ENCODE measurements at regions not wholly inside any gene's neighbourhood (a gene's known extent, or its start where the extent isn't known, plus 50 kb on each side); places are given as distances from the start of the nearest gene placed in this dataset.
"Not testable (repeated sequence)": the region's sequence is repeated elsewhere in the genome, so short reads cannot be mapped to it uniquely, and the experiment has no call there.

DNA sequence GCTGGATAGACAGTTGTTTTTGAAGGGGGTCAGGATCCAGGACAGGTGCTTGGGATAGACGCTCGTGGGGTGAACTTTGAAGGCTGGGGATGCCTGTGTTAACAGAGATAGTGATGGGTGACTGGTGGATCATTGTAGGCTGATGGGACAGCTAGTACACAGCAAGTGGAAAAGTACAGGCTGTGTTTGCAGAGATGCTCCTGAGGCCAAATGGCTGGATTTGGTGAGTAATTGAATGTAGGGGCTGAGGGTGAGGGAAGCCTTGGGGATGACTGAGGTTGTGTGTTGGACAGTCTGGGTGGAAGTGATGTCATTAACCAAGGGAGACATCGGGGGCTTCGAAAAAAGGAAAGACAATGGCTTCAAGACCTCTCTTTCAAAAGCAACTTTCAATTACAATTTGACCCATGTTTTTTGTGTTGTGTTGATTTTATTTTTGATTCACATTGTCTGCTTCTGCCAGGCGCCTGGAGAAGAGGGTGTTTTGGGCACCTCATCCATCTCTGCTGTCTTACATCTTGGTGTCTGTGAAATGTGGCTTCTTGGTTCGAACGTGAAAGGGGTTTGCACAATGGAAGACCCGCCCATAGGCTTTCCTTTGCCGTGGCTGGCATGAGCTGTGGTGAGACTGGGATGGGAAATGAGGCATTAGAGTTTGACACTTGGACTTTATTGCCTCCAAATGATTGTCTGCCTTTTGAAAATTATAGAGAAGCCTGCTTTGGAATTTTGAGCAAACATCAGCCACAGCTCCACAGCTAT is 147.5 kb downstream of the FOXD2 start:
- intact Hi-C loops (cut with DNase I) = no loop called here
- DNase-seq = peak in 5 of 42 donors; percentile 6 to 31 (median 11)

DNA sequence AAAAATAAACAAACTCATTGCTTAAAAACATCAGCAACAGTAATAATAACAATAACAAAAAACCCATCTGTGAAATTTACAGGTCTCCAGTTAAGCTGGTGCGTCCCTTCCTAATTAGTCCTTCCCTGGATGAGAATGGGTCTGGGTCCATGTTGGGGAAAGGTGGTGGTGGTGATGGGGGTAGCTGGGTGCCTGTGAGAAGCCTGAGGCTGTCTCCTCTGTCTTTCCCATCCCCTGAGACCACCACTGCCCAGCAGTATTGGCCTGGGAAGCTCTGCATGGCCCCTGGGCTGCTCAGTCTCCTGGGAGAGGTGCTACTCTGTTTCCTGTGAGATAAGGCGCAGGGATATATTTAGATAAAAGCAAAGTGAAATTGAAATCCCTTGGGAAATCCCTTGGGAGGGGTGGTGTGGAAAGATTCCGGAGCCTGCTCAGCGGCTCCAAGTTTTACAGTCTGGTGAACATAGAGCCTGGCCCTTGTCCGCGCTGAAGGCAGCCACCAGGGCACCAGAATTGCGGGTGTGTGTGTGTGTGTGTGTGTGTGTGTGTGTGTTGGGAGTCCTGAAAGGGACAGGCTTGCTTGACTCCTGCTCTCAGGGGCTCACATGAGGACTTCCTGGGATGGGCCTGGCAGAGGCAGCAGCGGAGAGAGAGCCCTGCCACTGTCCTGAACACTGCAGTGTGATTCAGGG is 150.2 kb downstream of the FOXD2 start:
- intact Hi-C loops (cut with DNase I) = no loop called here
- peak in 5 of 42 donors; percentile 11 to 37 (median 28) for DNase-seq

DNA sequence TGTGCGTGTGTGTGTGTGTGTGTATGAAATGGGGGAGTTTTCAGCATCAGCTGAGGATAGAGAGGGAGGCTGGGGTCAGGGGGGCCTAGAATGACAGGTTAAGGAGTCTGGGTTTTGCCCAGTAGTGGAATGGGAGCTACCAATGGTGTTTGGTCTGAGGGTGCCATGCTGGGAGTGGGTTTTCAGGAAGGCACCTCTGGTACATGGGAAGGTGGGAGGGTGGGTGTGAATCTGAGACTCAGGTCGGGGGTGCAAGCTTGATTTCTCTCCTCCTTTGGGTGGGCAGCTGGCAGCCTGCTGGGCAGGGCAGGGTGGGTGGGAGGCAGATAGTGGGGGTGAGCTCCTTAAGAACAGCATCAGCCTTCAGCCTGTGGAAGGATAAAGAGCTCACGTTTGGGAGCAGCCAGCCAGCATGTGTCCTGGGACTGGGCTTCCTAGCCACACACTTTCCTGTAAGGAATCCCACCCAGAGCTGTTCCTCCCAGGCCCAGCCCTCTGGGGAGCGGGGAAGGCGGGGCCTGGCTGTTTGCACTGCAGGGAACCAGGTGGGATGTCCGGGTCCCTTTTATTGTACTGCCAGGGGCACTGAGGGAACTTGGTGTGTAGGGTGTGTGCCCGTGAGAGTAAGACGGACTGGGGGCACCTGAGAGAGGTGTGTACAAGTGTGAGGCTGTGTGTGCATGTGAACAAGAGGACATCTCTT is 152.8 kb downstream of the FOXD2 start:
- DNase-seq = peak in 5 of 42 donors; percentile 6 to 34 (median 19)
- intact Hi-C loops (cut with DNase I) = no loop called here

DNA sequence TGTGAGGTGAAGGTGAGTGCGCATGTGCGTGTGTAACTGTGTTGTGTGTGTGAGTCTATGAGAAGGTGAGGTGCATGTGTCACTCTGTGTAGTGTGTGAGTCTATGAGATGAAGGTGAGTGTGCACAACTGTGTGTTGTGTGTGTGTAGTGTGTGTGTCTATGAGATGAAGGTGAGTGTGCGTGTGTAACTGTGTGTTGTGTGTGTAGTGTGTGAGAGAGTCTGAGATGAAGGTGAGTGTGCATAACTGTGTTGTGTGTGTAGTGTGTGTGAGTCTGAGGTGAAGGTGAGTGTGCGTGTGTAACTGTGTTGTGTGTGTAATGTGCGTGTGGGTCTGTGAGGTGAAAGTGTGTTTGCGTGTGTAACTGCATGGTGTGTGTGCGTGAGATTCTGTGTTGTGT is 154.0 kb downstream of the FOXD2 start:
- intact Hi-C loops (cut with DNase I) = no loop called here

DNA sequence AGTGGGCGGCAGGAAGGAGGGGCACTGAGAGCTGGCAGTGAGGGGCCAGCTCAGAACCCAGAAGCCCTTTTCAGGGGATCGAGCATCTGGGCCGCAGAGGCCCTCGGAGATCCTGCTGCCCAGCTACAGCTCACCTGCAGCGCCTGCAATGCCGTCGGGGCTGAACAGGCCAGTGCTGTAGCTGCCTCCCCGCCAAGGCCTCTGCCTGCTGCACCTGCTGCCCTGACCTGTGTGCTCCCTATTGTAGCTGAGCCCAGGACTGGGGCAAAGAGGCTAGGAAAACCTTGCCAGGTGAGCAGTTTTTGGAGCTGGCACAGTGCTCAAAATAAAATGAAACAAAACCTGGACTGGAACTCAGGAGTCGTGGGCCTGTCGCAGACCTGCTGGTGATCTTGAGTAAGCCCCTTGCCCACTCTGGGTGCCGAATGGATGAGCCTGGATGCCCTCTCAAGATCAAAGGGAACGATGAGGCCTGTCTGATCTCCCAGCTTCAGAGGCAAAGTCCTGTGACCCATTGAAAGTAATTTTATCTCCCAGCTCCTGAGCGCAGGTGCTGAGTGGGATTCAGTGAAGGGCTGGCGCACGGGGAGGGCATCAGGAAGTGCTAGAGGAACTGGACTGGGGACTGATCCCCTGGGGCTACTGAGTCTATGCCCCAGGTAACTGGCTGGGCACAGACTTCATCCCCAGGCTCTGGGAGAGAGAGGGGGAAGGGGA is 154.6 kb downstream of the FOXD2 start:
- peak in 5 of 42 donors; percentile 11 to 39 (median 25) for DNase-seq
- intact Hi-C loops (cut with DNase I) = no loop called here

More for the DNA sequence above, 154.0 kb downstream of the FOXD2 start:
- DNase-seq = peak in 1 of 42 donors; percentile 6

DNA sequence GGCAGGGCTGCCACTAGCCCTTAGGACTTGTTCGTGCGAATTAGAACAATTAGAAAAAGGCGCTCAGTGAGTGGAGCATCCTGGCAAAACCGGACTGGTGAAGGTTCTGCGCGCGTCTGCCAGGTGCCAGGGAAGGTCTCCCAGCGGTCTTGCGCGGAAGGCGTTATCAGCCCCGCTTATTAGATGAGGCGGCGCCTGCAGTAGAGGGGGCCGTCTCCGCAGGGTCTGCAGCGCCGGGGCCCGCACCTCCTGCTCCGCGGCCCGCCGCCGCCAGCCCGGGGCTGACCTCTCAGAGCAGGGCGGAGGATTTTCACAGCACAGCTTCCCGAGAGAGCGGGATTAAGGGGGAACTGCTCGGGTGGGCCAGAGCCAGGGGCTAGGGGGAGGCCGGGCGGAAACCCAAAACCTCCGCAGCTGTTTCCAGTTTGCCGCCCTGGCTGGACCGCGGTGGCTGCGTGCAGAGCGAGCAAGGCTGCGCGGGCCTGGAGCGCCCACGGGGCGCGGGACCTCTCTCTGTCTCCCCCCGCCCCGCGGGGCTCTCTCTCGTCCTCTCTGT is 155.2 kb downstream of the FOXD2 start:
- peak in 5 of 42 donors; percentile 13 to 39 (median 31) for DNase-seq
- intact Hi-C loops (cut with DNase I) = no loop called here

DNA sequence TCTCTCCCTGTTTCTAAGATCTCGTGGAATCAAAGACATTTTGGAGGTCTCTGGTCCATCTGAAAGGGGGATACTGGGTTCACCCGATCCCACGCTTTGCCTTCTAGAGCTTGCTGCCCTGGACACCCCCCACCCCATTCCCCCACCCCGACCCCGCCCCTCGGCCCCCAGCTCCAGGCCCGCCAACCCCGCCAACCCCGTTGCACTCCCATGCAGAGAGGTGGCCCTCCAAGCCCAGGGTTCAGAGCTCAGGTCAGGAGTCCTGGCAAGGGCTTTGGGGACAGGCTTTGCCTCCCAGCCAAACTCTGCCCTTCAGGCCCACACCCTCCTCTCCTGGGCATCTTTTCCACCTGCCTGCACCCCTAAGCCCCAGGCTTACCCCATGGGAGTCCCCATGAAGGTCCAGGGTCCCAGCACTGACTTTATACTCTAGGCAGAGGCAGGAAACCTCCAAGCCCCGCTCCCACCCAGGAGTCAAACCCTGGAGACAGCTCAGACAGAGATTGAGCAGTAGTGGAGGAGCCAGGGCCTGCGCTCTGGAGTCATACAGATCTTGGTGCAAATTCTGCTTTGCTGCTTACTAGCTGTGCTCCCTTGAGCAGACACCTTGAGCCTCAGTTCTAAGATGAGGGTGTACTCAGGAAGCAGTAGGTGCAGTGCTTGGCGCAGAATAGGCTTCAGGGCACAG is 155.9 kb downstream of the FOXD2 start:
- intact Hi-C loops (cut with DNase I) = no loop called here
- peak in 3 of 42 donors; percentile 13 to 25 (median 23) for DNase-seq

DNA sequence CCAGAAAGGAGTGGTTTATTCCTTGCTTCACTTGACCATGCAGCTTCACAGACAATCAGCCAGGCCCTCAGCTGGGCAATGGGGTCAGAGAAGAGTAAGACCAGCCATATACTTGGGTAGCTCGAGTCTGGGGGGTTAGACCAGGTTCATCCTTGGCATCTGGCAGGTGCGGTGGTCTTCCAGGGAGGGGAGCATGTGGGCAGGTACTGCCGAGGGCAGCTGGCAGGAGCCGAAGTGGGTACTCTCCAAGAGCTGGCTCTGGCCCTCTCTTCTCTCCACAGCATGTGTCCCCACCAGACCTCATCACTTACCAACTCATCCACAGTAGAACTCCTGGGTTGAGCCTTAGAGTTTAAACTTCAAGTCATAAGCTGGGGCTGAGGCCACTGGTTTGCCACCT is 156.8 kb downstream of the FOXD2 start:
- intact Hi-C loops (cut with DNase I) = no loop called here
- peak in 3 of 42 donors; percentile 12 to 18 (median 17) for DNase-seq

DNA sequence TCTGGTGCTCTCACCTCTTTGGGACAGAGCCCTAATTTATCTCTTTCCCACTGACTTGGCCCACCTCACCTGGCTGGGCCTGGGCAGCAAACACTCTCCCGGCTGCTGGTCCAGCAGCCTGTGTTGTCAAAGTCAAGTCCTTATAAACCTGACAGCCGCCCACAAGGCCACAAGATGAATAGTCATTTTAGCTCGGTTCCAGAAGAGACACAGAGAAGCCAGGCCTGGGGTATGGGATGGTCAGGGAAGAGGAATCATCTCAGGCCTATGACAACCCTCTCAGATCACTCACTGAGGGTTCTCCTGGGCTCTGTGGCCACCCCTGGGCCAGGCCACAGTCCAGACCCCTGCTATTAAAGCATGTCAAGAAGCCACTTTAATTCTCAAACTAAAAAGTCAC is 158.5 kb downstream of the FOXD2 start:
- intact Hi-C loops (cut with DNase I) = no loop called here
- peak in 2 of 42 donors; percentile 9 to 15 for DNase-seq

DNA sequence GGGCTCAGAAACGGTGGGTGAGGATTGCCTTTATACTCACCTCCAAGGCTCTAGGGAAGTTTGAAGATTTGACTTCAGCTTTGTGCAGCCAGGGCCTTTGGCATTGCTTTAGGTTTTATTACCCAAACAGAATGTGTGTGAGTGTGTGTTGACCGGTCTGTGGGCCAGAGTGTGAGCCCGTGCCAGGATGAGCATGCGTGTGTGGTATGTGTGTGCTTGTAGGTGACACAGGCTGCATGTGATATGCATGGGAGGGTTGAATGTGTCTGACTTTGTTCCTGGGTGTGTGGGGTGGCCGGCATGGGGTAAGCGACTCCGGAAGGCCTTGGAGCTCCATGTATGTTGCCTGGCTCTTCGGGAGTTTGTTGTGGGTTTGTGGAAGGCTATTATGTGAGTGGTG is 160.5 kb downstream of the FOXD2 start:
- DNase-seq = peak in 2 of 42 donors; percentile 9 to 12
- intact Hi-C loops (cut with DNase I) = no loop called here

DNA sequence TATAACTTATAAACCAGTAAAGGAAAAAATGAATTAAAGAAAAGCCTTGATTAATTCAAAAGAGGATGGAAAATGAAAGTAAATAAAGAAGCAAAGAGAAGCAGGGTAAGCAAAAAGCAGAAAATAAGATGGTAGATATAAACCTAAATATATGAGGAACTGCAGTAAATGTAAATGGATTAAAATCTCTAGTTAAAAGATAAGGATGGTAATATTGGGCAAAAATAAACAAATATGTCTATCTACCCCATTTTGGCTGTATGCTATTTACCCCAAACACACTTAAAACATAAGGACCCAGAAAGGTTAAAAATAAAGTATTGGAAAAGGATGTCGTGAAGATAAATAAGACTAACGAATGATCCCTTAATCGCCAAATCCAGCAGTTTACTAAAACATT is 161.9 kb downstream of the FOXD2 start:
- intact Hi-C loops (cut with DNase I) = no loop called here

DNA sequence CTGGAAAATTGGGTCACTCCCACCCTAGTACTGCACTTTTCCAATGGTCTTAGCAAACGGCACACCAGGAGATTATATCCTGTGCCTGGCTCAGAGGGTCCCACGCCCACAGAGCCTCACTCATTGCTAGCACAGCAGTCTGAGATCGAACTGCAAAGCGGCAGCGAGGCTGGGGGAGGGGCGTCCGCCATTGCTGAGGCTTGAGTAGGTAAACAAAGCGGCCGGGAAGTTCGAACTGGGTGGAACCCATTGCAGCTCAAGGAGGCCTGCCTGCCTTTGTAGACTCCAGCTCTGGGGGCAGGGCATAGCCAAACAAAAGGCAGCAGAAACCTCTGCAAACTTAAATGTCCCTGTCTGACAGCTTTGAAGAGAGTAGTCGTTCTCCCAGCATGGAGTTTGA is 164.6 kb downstream of the FOXD2 start:
- intact Hi-C loops (cut with DNase I) = not testable (repeated sequence)
- peak in 2 of 42 donors; percentile 14 to 18 for DNase-seq

More for the DNA sequence above, 161.9 kb downstream of the FOXD2 start:
- DNase-seq = no peak

DNA sequence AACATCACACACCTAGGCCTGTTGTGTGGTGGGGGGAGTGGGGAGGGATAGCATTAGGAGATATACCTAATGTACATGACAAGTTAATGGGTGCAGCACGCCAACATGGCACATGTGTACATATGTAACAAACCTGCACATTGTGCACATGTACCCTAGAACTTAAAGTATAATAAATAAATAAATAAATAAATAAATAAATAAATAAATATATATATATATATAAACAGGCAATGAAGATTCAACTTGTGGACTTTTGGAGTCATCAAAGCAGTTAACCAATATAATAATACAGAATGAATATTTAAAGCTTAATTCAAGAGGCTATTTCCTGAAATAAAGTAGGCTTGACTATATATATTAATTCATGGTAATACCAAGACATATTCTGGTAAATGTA is 167.0 kb downstream of the FOXD2 start:
- DNase-seq; intact Hi-C loops (cut with DNase I): not testable (repeated sequence)

DNA sequence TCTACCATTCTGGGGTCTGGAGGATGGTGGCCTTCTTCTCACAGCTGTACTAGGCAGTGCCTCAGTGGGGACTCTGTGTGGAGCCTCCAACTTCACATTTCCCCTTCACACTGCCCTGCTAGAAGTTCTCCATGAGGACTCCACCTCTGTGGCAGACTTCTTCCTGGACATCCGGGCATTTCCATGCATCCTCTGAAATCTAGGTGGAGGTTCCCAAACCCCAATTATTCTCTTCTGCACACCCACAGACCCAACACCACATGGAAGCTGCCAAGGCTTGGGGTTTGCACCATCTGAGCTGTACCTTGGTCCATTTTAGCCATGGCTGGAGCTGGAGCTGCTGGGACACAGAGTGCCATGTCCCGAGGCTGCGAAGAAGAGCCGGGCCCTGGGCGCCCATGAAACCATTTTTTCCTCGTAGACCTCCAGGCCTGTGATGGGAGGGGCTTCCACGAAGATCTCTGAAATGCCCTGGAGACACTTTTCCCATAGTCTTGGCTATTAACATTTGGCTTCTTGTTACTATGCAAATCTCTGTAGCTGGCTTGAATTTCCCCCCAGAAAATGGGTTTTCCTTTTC is 170.5 kb downstream of the FOXD2 start:
- intact Hi-C loops (cut with DNase I) = no loop called here
- peak in 3 of 42 donors; percentile 3 to 22 (median 17) for DNase-seq

DNA sequence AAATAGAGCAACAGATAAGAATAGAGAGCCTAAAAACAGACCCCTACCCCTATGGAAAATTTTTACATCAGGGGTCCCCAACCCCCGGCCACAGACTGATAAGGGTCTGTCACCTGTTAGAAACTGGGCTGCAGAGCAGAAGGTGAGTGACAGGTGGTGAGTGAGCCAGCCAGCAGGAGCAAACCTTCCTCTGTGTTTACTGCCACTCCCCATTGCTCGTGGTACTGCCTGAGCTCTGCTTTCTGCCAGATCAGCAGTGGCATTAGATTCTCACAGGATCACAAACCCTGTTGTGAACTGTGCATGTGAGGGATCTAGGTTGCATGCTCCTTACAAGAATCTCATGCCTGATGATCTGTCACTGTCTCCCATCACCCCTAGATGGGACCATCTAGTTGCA is 174.1 kb downstream of the FOXD2 start:
- DNase-seq = peak in 2 of 42 donors; percentile 8 to 21
- intact Hi-C loops (cut with DNase I) = no loop called here

DNA sequence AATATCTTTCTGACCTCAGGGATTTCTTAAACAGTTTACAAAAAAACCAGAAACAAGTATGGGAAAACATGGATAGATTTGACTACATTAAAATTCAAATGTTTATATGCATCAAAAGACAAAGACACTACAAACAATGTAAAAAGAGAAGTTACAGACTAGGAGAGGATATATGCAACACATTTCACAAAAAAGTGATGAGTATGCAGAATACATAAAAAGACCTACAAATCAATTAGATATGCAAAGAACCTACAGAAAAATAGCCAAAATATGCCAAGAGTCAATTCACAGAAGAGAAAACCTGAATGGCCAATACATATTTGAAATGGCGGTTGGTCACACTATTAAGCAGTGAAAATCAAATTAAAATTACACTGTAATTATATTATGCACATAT is 175.0 kb downstream of the FOXD2 start:
- no peak for DNase-seq
- intact Hi-C loops (cut with DNase I) = no loop called here

DNA sequence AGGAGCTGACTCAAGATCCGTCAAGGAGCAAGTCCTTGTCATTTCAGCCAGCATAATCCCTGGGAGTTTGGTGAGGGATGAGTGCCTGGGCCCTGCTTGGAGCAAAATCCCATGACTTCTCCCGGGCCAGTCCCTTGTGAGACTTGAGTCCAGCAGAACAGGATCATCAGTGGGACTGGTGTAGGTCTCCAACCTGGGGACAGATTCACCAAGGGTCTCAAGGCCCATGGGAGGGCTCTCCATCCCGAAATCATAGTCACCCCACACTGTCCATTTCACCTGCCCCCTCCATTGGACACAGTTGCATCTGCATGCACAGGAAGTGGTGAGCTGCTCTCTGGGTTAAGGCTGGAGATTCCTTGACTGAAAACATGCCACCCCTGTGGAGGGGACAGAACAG is 178.2 kb downstream of the FOXD2 start:
- intact Hi-C loops (cut with DNase I) = no loop called here

DNA sequence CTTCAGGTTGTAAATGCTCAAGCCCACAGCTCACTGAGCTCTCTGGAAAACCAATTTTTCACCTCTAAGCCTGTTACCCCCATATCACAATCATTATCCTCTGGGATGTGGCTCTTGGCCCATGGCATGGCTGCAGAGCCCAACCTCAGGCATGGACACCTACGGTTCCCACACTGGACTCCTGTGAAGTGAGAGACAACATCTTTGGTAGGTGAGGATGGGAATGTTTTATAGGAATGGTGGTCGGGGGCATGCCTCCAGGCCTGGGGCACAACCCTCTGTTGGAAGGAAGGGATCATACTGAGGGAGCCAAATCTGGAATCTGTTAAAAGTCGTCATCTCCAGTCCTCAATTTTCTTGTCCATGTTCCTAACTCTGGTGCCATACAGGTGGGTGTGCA is 179.1 kb downstream of the FOXD2 start:
- intact Hi-C loops (cut with DNase I) = no loop called here
- peak in 2 of 42 donors; percentile 21 to 22 for DNase-seq

More for the DNA sequence above, 178.2 kb downstream of the FOXD2 start:
- peak in 2 of 42 donors; percentile 15 to 19 for DNase-seq
